ENCODE measurements at regions not wholly inside any gene's neighbourhood (a gene's known extent, or its start where the extent isn't known, plus 50 kb on each side); places are given as distances from the start of the nearest gene placed in this dataset.
"Not testable (repeated sequence)": the region's sequence is repeated elsewhere in the genome, so short reads cannot be mapped to it uniquely, and the experiment has no call there.

- H3K36me3 Mint-ChIP-seq (ENCODE audit: low read depth); H3K4me3 Mint-ChIP-seq; DNase-seq; H3K27me3 Mint-ChIP-seq (ENCODE audit: low read depth); H3K4me1 Mint-ChIP-seq (ENCODE audit: low read depth); CTCF ChIA-PET; H3K27ac Mint-ChIP-seq; H3K9me3 Mint-ChIP-seq; intact Hi-C loops (cut with micrococcal nuclease): not testable (repeated sequence)
Measured at GRCh38 chrY:3405585-3405984, 173.3 kb upstream of the TGIF2LY start.

- H3K9me3 Mint-ChIP-seq; CTCF ChIA-PET; H3K4me1 Mint-ChIP-seq (ENCODE audit: low read depth); intact Hi-C loops (cut with micrococcal nuclease); H3K4me3 Mint-ChIP-seq; H3K36me3 Mint-ChIP-seq (ENCODE audit: low read depth); H3K27me3 Mint-ChIP-seq (ENCODE audit: low read depth); H3K27ac Mint-ChIP-seq; DNase-seq: not testable (repeated sequence)
Measured at GRCh38 chrY:3406896-3407452, 171.9 kb upstream of the TGIF2LY start.

- H3K4me1 Mint-ChIP-seq (ENCODE audit: low read depth); H3K27me3 Mint-ChIP-seq (ENCODE audit: low read depth); DNase-seq; H3K9me3 Mint-ChIP-seq; CTCF ChIA-PET; H3K4me3 Mint-ChIP-seq; H3K36me3 Mint-ChIP-seq (ENCODE audit: low read depth); intact Hi-C loops (cut with micrococcal nuclease); H3K27ac Mint-ChIP-seq: not testable (repeated sequence)
Measured at GRCh38 chrY:3410322-3410892, 168.5 kb upstream of the TGIF2LY start.
